Prostate gland (tissue), 2 donors: ENCODE measurements at regions not wholly inside any gene's neighbourhood (a gene's known extent, or its start where the extent isn't known, plus 50 kb on each side); places are given as distances from the start of the nearest gene placed in this dataset.

Experiments used
- DNase-seq: peaks from one replicate; pipeline ENCODE4 v3.0.0-alpha.2; 2019; ENCODE audit warnings: low spot score
- H3K27ac ChIP-seq, 2 donors: fragments of 200-600 bp; sonication (generic); 2 replicates each; pipeline ENCODE4 v1.5.1; 2017 to 2019
- H3K27me3 ChIP-seq: fragments of 200-600 bp; sonication (generic); replicated peaks from 2 replicates; pipeline ENCODE4 v1.5.1; 2019; ENCODE audit not compliant: insufficient read depth
- H3K36me3 ChIP-seq, 2 donors: fragments of 200-600 bp; sonication (generic); 1 replicate in 1 of 2; 2 replicates in 1 of 2; pipeline versions ENCODE4 v1.5.1 to v1.8.1; 2017 to 2019
- H3K4me1 ChIP-seq: fragments of 200-600 bp; sonication (generic); replicated peaks from 2 replicates; pipeline ENCODE4 v1.5.1; 2019
- H3K4me3 ChIP-seq, 2 donors: fragments of 200-600 bp; sonication (generic); 2 replicates each; pipeline ENCODE4 v1.5.1; 2017 to 2019
- H3K9me3 ChIP-seq: fragments of 200-600 bp; sonication (generic); 2 replicates; pipeline ENCODE4 v1.5.1; 2017
- POLR2A ChIP-seq: fragments of 450-650 bp; IDR thresholded peaks from one replicate; pipeline ENCODE4 v1.6.1; 2016; ENCODE audit warnings: antibody characterized with exemption, mild to moderate bottlenecking
- POLR2AphosphoS5 ChIP-seq: sonication (generic); formaldehyde crosslinking; IDR thresholded peaks from one replicate; pipeline ENCODE4 v1.6.1; 2017; ENCODE audit warnings: antibody characterized with exemption
- WGBS: methylation state at CpG from one replicate; pipeline ENCODE4 v1.1.5; 2018; 5-methylcytosine and 5-hydroxymethylcytosine counted together
- intact Hi-C: fragments of 100-400 bp; cut with DNase I; formaldehyde crosslinking; loops from one replicate; pipeline ENCODE4 v1.14.2; 2022
- TF ChIP-seq, protein P1 (sequence below), 4 experiments: fragments of 200-600 bp in 2 of 4; fragments of 450-650 bp in 2 of 4; sonication (generic) in 2 of 4; IDR thresholded peaks; 1 replicate in 3 of 4; 2 replicates in 1 of 4; pipeline ENCODE4 v1.5.1; 2016 to 2019; ENCODE audit warnings: antibody characterized with exemption in 4 of 4, mild to moderate bottlenecking in 2 of 4, moderate library complexity in 2 of 4

DNA sequence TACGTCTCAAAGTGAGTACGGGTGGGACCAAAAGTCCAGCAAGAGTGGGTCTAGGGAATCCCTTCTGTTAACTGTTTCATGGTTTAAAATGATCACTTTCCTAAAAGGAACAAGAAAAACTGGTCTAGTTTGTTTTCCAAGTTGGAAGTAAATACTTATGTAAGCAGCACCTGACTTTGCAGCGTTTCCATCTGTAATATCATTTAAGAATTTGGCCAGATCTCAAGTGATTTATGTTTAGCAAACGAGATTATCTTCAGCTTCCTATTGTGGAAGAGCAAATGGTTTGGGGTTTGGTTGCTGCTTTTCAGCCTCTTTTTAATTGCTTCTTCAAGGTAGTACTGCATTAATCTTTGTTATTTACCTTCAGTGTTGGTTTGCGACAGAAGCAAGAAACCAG, 50.4 kb downstream of the FHIP1A start:
- no peak for DNase-seq
- no peak overlapping the region for H3K4me3 ChIP-seq
- no peaks in the 10 kb centered on the region for H3K36me3 ChIP-seq
- 29% methylated on average over 5 of the region's 5 CpGs for WGBS
- no peaks in the 10 kb centered on the region for H3K4me1 ChIP-seq
- H3K27me3 ChIP-seq: no peaks in the 10 kb centered on the region
- no peak for TF ChIP-seq POLR2A
- peak; percentile 51 for TF ChIP-seq POLR2AphosphoS5
- H3K27ac ChIP-seq: peak overlapping the region; percentile 0 to 61
- H3K9me3 ChIP-seq: no peaks in the 10 kb centered on the region
- intact Hi-C loops: no loop called here

DNA sequence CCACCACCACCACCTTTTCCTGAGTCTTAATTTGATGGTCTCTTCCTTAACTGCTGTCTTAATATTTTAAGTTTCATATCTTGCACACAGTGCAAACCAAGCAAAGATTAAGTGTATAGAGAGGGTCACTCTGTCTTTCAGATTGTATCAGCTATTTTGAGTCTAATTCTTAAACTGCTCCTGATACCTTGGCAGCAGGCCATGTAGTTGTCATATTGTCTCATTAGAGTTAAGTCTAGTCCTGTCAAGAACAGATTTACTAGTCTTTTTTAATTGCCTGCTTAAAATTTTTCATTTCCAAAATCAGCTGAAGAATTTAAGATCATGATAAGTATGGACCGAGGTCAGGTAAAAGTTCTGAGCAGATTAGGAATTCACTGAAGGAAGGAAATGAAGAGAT, 51.5 kb downstream of the FHIP1A start:
- TF ChIP-seq, protein P1, sequence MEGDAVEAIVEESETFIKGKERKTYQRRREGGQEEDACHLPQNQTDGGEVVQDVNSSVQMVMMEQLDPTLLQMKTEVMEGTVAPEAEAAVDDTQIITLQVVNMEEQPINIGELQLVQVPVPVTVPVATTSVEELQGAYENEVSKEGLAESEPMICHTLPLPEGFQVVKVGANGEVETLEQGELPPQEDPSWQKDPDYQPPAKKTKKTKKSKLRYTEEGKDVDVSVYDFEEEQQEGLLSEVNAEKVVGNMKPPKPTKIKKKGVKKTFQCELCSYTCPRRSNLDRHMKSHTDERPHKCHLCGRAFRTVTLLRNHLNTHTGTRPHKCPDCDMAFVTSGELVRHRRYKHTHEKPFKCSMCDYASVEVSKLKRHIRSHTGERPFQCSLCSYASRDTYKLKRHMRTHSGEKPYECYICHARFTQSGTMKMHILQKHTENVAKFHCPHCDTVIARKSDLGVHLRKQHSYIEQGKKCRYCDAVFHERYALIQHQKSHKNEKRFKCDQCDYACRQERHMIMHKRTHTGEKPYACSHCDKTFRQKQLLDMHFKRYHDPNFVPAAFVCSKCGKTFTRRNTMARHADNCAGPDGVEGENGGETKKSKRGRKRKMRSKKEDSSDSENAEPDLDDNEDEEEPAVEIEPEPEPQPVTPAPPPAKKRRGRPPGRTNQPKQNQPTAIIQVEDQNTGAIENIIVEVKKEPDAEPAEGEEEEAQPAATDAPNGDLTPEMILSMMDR (IDR thresholded peaks at IDR 0.05): no peak
- TF ChIP-seq POLR2A (no peak), POLR2AphosphoS5 (no peak)
- no peak for DNase-seq
- H3K27ac ChIP-seq: no peak overlapping the region
- H3K36me3 ChIP-seq: no peaks in the 10 kb centered on the region
- 48% methylated on average over 1 of the region's 1 CpG for WGBS
- intact Hi-C loops: no loop called here
- no peak overlapping the region for H3K4me3 ChIP-seq
- H3K4me1 ChIP-seq: no peaks in the 10 kb centered on the region
- no peaks in the 10 kb centered on the region for H3K9me3 ChIP-seq
- no peaks in the 10 kb centered on the region for H3K27me3 ChIP-seq

DNA sequence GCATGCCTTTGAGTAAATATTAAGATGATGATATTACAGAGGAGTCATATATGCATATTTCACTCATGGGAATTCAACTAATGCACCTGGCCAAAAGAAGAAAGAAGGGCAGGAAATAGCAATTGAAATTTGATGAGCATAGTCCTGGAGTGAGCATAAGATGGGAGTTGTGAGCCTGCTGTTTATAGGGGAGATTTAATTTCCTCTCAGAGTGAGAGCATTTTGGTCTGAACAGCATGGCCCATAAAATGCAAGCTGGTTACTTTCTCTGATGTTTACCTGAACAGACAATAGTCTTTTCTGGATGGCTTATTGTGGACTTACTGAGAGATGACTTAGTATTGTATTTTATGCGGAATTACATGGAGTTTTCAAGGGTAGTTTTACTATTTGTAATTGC, 53.6 kb downstream of the FHIP1A start:
- no peak overlapping the region for H3K4me3 ChIP-seq
- intact Hi-C loops: no loop called here
- H3K4me1 ChIP-seq: no peaks in the 10 kb centered on the region
- WGBS: 83% methylated on average over 1 of the region's 1 CpG
- no peaks in the 10 kb centered on the region for H3K36me3 ChIP-seq
- no peak for DNase-seq
- TF ChIP-seq POLR2AphosphoS5: no peak
- TF ChIP-seq POLR2A: no peak
- TF ChIP-seq, protein P1 (IDR thresholded peaks at IDR 0.05): no peak
- no peaks in the 10 kb centered on the region for H3K9me3 ChIP-seq
- H3K27ac ChIP-seq: no peak overlapping the region
- no peaks in the 10 kb centered on the region for H3K27me3 ChIP-seq

DNA sequence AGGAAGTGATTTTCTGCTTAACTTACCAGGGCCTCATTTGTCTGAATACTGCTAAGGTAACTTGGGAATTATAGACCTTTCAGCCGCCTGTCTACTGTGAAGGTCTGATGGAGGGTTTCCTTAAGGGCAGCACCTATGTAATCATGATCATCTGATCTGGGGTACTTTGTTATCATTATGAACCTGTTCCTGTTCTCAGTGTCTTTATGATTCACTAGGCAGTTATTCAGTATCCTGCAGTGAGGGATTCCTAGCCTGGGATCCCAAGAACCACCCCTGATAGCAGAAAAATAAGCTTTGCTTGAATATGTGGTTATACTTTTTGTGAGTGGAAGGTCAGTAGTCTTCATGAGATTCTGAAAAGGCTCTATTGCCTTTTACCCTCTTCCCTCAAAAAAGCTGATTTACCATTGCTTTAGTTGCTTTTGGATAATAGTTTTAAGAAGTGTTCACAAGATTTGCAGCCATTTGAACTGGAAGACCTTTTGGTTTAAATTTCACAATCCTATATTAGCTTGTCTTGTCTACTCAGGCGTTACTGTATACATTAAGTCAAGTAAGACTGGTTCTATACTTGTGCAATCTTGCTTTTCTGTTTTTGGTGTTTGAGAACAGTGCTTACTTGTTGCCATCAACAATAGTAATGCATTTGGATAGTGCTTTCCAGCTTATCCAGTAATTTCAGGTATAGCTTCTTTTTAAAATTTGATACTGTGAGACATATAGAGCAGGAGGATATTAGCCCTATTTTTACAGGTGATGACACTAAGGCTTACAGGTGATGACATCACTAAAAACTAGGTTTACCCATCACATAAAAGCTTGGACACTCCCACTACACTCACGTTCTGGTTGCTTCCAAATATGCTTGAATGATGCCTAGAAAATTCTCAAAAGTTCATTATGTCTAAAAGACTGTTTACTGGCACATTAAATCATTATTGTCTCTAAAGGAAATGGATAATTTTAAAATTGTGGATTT, 60.0 kb downstream of the FHIP1A start:
- Histone ChIP-seq H3K9me3 (no peaks in the 10 kb centered on the region), H3K36me3 (no peaks in the 10 kb centered on the region), H3K4me1 (no peaks in the 10 kb centered on the region), H3K27me3 (no peaks in the 10 kb centered on the region), H3K27ac (no peak overlapping the region), H3K4me3 (no peak overlapping the region)
- DNase-seq: no peak
- 61% methylated on average over 3 of the region's 3 CpGs for WGBS
- no peak for TF ChIP-seq POLR2AphosphoS5
- TF ChIP-seq, protein P1 (IDR thresholded peaks at IDR 0.05): no peak
- no peak for TF ChIP-seq POLR2A
- intact Hi-C loops: no loop called here

DNA sequence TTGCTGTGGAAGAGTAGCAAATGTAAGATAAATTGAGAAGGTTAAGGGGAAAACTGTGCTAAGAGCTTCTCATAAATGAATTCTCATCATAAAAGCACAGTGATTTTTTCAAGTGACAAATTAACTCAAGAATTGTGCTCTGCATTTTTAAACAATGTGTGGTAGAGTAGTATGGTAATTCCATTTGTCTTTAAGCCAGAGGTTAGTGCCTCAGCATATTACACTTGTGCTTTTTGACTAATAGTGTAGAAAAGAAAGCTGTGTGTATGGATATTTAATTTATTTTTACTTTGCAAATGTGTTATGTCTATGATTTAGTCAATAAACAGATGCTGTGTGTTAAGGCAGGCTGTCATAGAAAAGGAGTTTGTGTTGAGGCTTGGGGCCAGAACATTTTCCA, 61.0 kb downstream of the FHIP1A start:
- no peak for DNase-seq
- no peak for TF ChIP-seq POLR2AphosphoS5
- no peak for TF ChIP-seq POLR2A
- TF ChIP-seq, protein P1 (IDR thresholded peaks at IDR 0.05): no peak
- Histone ChIP-seq H3K36me3 (no peaks in the 10 kb centered on the region), H3K4me1 (no peaks in the 10 kb centered on the region), H3K27ac (no peak overlapping the region), H3K9me3 (no peaks in the 10 kb centered on the region), H3K27me3 (no peaks in the 10 kb centered on the region), H3K4me3 (no peak overlapping the region)
- intact Hi-C loops: no loop called here
